ENCODE measurements at regions not wholly inside any gene's neighbourhood (a gene's known extent, or its start where the extent isn't known, plus 50 kb on each side); places are given as distances from the start of the nearest gene placed in this dataset.

DNA sequence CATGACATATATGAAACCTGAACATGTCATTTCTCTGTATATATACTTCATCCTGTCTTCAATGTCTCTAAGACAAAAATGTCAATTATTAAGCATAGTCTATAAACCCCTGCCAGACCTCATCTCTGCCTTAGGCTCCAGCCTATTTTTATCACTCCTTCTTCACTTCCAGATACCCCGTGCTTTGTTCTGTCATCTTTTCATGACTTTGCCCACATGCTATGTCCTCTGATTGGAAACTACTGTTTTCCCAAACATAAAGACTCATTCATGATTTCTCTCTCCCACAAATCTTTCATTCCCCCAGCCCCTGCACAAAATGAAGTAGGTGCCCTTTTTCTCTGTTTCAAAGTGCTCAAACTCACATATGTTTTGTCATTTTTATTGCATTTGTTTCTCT is 1503.9 kb downstream of the DPP10 start:
- Histone ChIP-seq H3K9ac (ENCODE audit: low read depth, low read length) (no peak overlapping the region), H2AFZ (ENCODE audit: low read depth, low read length) (no peak overlapping the region), H4K20me1 (ENCODE audit: insufficient read depth, low read length) (no peaks in the 10 kb centered on the region), H3K27ac (ENCODE audit: low read length) (no peak overlapping the region), H3K4me2 (ENCODE audit: insufficient read depth, low read length) (no peak overlapping the region), H3K27me3 (ENCODE audit: insufficient read depth, low read length, poor library complexity) (no peaks in the 10 kb centered on the region), H3K4me3 (ENCODE audit: low read depth in 1 of 2, low read length in 2 of 2) (no peak overlapping the region), H3K9me3 (ENCODE audit: insufficient read depth, low read length, severe bottlenecking) (no peaks in the 10 kb centered on the region), H3K36me3 (ENCODE audit: insufficient read depth, low read length) (no peaks in the 10 kb centered on the region), H3K79me2 (ENCODE audit: insufficient read depth, low read length) (no peaks in the 10 kb centered on the region), H3K4me1 (ENCODE audit: insufficient read depth, low read length) (no peaks in the 10 kb centered on the region)
- TF ChIP-seq, protein P1, sequence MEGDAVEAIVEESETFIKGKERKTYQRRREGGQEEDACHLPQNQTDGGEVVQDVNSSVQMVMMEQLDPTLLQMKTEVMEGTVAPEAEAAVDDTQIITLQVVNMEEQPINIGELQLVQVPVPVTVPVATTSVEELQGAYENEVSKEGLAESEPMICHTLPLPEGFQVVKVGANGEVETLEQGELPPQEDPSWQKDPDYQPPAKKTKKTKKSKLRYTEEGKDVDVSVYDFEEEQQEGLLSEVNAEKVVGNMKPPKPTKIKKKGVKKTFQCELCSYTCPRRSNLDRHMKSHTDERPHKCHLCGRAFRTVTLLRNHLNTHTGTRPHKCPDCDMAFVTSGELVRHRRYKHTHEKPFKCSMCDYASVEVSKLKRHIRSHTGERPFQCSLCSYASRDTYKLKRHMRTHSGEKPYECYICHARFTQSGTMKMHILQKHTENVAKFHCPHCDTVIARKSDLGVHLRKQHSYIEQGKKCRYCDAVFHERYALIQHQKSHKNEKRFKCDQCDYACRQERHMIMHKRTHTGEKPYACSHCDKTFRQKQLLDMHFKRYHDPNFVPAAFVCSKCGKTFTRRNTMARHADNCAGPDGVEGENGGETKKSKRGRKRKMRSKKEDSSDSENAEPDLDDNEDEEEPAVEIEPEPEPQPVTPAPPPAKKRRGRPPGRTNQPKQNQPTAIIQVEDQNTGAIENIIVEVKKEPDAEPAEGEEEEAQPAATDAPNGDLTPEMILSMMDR (IDR thresholded peaks at IDR 0.05; ENCODE audit: borderline replicate concordance, extremely low read depth, low read length, poor library complexity, severe bottlenecking) = no peak
- no peak for TF ChIP-seq EZH2 (IDR thresholded peaks at IDR 0.05; ENCODE audit: borderline replicate concordance, low read depth, low read length, severe bottlenecking)
- ATAC-seq (ENCODE audit: insufficient read depth, low read depth) = no peak
- DNase-seq = no peak

- no peaks in the 10 kb centered on the region for H3K27me3 ChIP-seq (ENCODE audit: insufficient read depth, low read length, poor library complexity)
- H3K79me2 ChIP-seq (ENCODE audit: insufficient read depth, low read length) = no peaks in the 10 kb centered on the region
- no peaks in the 10 kb centered on the region for H3K36me3 ChIP-seq (ENCODE audit: insufficient read depth, low read length)
- no peaks in the 10 kb centered on the region for H3K9me3 ChIP-seq (ENCODE audit: insufficient read depth, low read length, severe bottlenecking)
- H2AFZ ChIP-seq (ENCODE audit: low read depth, low read length) = no peak overlapping the region
- no peak overlapping the region for H3K4me3 ChIP-seq (ENCODE audit: low read depth in 1 of 2, low read length in 2 of 2)
- TF ChIP-seq EZH2 (IDR thresholded peaks at IDR 0.05; ENCODE audit: borderline replicate concordance, low read depth, low read length, severe bottlenecking) = no peak
- TF ChIP-seq, protein P1 (IDR thresholded peaks at IDR 0.05; ENCODE audit: borderline replicate concordance, extremely low read depth, low read length, poor library complexity, severe bottlenecking) = no peak
- no peak overlapping the region for H3K9ac ChIP-seq (ENCODE audit: low read depth, low read length)
- no peaks in the 10 kb centered on the region for H4K20me1 ChIP-seq (ENCODE audit: insufficient read depth, low read length)
- no peak for ATAC-seq (ENCODE audit: insufficient read depth, low read depth)
- DNase-seq = no peak
- no peak overlapping the region for H3K4me2 ChIP-seq (ENCODE audit: insufficient read depth, low read length)
- no peaks in the 10 kb centered on the region for H3K4me1 ChIP-seq (ENCODE audit: insufficient read depth, low read length)
- no peak overlapping the region for H3K27ac ChIP-seq (ENCODE audit: low read length)
Measured at GRCh38 chr2:115946891-115947290, 1504.5 kb downstream of the DPP10 start.

- Histone ChIP-seq H3K4me3 (ENCODE audit: low read depth in 1 of 2, low read length in 2 of 2) (no peak overlapping the region), H4K20me1 (ENCODE audit: insufficient read depth, low read length) (no peaks in the 10 kb centered on the region), H3K9me3 (ENCODE audit: insufficient read depth, low read length, severe bottlenecking) (no peaks in the 10 kb centered on the region), H3K4me1 (ENCODE audit: insufficient read depth, low read length) (no peaks in the 10 kb centered on the region), H2AFZ (ENCODE audit: low read depth, low read length) (no peak overlapping the region), H3K4me2 (ENCODE audit: insufficient read depth, low read length) (no peak overlapping the region), H3K27me3 (ENCODE audit: insufficient read depth, low read length, poor library complexity) (no peaks in the 10 kb centered on the region), H3K9ac (ENCODE audit: low read depth, low read length) (no peak overlapping the region), H3K27ac (ENCODE audit: low read length) (no peak overlapping the region), H3K79me2 (ENCODE audit: insufficient read depth, low read length) (no peaks in the 10 kb centered on the region), H3K36me3 (ENCODE audit: insufficient read depth, low read length) (no peaks in the 10 kb centered on the region)
- TF ChIP-seq, protein P1 (IDR thresholded peaks at IDR 0.05; ENCODE audit: borderline replicate concordance, extremely low read depth, low read length, poor library complexity, severe bottlenecking) = no peak
- TF ChIP-seq EZH2 (IDR thresholded peaks at IDR 0.05; ENCODE audit: borderline replicate concordance, low read depth, low read length, severe bottlenecking) = no peak
- DNase-seq (no peak), ATAC-seq (ENCODE audit: insufficient read depth, low read depth) (no peak)
Measured at GRCh38 chr2:115976916-115977315, 1534.5 kb downstream of the DPP10 start.

GRCh38 chr2:115999039-115999438 is 1556.6 kb downstream of the DPP10 start:
- no peak for ATAC-seq (ENCODE audit: insufficient read depth, low read depth)
- no peak overlapping the region for H3K27ac ChIP-seq (ENCODE audit: low read length)
- no peaks in the 10 kb centered on the region for H4K20me1 ChIP-seq (ENCODE audit: insufficient read depth, low read length)
- H2AFZ ChIP-seq (ENCODE audit: low read depth, low read length) = no peak overlapping the region
- no peak for TF ChIP-seq EZH2 (IDR thresholded peaks at IDR 0.05; ENCODE audit: borderline replicate concordance, low read depth, low read length, severe bottlenecking)
- TF ChIP-seq, protein P1 (IDR thresholded peaks at IDR 0.05; ENCODE audit: borderline replicate concordance, extremely low read depth, low read length, poor library complexity, severe bottlenecking) = no peak
- DNase-seq = no peak
- no peaks in the 10 kb centered on the region for H3K36me3 ChIP-seq (ENCODE audit: insufficient read depth, low read length)
- H3K27me3 ChIP-seq (ENCODE audit: insufficient read depth, low read length, poor library complexity) = no peaks in the 10 kb centered on the region
- no peaks in the 10 kb centered on the region for H3K9me3 ChIP-seq (ENCODE audit: insufficient read depth, low read length, severe bottlenecking)
- no peak overlapping the region for H3K4me3 ChIP-seq (ENCODE audit: low read depth in 1 of 2, low read length in 2 of 2)
- H3K4me1 ChIP-seq (ENCODE audit: insufficient read depth, low read length) = no peaks in the 10 kb centered on the region
- no peak overlapping the region for H3K4me2 ChIP-seq (ENCODE audit: insufficient read depth, low read length)
- no peak overlapping the region for H3K9ac ChIP-seq (ENCODE audit: low read depth, low read length)
- H3K79me2 ChIP-seq (ENCODE audit: insufficient read depth, low read length) = no peaks in the 10 kb centered on the region

Measured in DND-41 (cell line).